Peyer's patch (tissue), 4 donors: ENCODE measurements at regions not wholly inside any gene's neighbourhood (a gene's known extent, or its start where the extent isn't known, plus 50 kb on each side); places are given as distances from the start of the nearest gene placed in this dataset.

Source experiments
- DNase-seq, 3 donors: peaks; one replicate each; pipeline ENCODE4 v3.0.0-alpha.2; 2017 to 2019
- H3K27ac ChIP-seq, 4 donors: fragments of 200-600 bp; sonication (generic); one replicate each; pipeline ENCODE4 v1.5.1; 2016 to 2019
- H3K27me3 ChIP-seq, 2 donors: fragments of 200-600 bp; sonication (generic); one replicate each; pipeline ENCODE4 v1.5.1; 2019
- H3K36me3 ChIP-seq, 3 donors: fragments of 200-600 bp; sonication (generic); one replicate each; pipeline ENCODE4 v1.5.1; 2016 to 2019
- H3K4me1 ChIP-seq, 4 donors: fragments of 200-600 bp; sonication (generic); one replicate each; pipeline ENCODE4 v1.5.1; 2016 to 2019
- H3K4me3 ChIP-seq, 4 donors: fragments of 200-600 bp; sonication (generic); 1 replicate in 3 of 4; 2 replicates in 1 of 4; pipeline ENCODE4 v1.5.1; 2016 to 2019; ENCODE audit warnings: mild to moderate bottlenecking in 1 of 4
- H3K9me3 ChIP-seq, 4 donors: fragments of 200-600 bp; sonication (generic); one replicate each; pipeline ENCODE4 v1.5.1; 2016 to 2019; ENCODE audit warnings: mild to moderate bottlenecking in 1 of 4
- CTCF ChIP-seq, 6 experiments: fragments of 450-650 bp in 4 of 6; fragments of 200-600 bp in 2 of 6; sonication (generic) in 1 of 6; IDR thresholded peaks; one replicate each; pipeline ENCODE4 v1.5.1; 2017 to 2019; ENCODE audit warnings: antibody characterized with exemption in 6 of 6, mild to moderate bottlenecking in 3 of 6, moderate library complexity in 1 of 6
- POLR2A ChIP-seq, 2 donors: fragments of 450-650 bp; IDR thresholded peaks; one replicate each; pipeline ENCODE4 v1.5.1; 2017; ENCODE audit warnings: antibody characterized with exemption in 2 of 2, mild to moderate bottlenecking in 2 of 2, moderate library complexity in 2 of 2

DNA sequence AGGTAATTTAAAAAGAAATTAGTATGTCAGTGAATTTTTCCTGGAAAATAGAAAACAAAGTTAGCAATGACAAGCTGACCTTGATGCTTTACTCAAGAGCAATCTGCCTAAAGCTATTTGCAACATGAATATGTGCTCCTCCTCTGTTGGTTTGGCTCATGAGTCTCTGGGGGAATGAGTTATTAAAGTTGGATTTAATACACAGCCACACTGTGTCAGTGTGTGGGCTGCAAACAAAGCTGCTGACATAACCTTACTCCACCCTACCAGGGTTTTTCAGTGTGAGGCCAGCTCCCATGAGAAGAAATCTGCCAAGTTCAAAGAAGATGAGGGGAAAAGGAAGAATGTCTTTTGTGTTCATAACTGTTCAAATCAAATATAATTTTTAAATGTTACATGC is 280.5 kb downstream of the TLL1 start:
- no peak for DNase-seq
- H3K27me3 ChIP-seq, result no peaks in the 10 kb centered on the region
- H3K36me3 ChIP-seq, result no peaks in the 10 kb centered on the region
- no peaks in the 10 kb centered on the region for H3K9me3 ChIP-seq
- no peaks in the 10 kb centered on the region for H3K4me1 ChIP-seq
- H3K4me3 ChIP-seq, result no peak overlapping the region
- no peak for TF ChIP-seq CTCF (IDR thresholded peaks at IDR 0.05)
- no peak for TF ChIP-seq POLR2A (IDR thresholded peaks at IDR 0.05)
- no peak overlapping the region for H3K27ac ChIP-seq

- H3K27me3 ChIP-seq, result no peaks in the 10 kb centered on the region
- TF ChIP-seq POLR2A (IDR thresholded peaks at IDR 0.05), result no peak
- TF ChIP-seq CTCF (IDR thresholded peaks at IDR 0.05), result no peak
Measured at GRCh38 chr4:166162327-166162726, 289.3 kb downstream of the TLL1 start.

GRCh38 chr4:166165829-166166420 is 292.9 kb downstream of the TLL1 start:
- TF ChIP-seq POLR2A (IDR thresholded peaks at IDR 0.05) (no peak), CTCF (IDR thresholded peaks at IDR 0.05) (peak in 4 of 6 experiments; percentile 48 to 76 (median 74))
- Histone ChIP-seq H3K36me3 (no peaks in the 10 kb centered on the region), H3K4me3 (no peak overlapping the region), H3K27ac (no peak overlapping the region), H3K27me3 (no peaks in the 10 kb centered on the region), H3K4me1 (no peaks in the 10 kb centered on the region), H3K9me3 (no peaks in the 10 kb centered on the region)
- DNase-seq, result no peak

More at GRCh38 chr4:166162327-166162726, 289.3 kb downstream of the TLL1 start:
- H3K4me1 ChIP-seq, result no peaks in the 10 kb centered on the region
- no peak for DNase-seq
- H3K27ac ChIP-seq, result no peak overlapping the region
- H3K36me3 ChIP-seq, result no peaks in the 10 kb centered on the region
- no peaks in the 10 kb centered on the region for H3K9me3 ChIP-seq
- H3K4me3 ChIP-seq, result no peak overlapping the region

DNA sequence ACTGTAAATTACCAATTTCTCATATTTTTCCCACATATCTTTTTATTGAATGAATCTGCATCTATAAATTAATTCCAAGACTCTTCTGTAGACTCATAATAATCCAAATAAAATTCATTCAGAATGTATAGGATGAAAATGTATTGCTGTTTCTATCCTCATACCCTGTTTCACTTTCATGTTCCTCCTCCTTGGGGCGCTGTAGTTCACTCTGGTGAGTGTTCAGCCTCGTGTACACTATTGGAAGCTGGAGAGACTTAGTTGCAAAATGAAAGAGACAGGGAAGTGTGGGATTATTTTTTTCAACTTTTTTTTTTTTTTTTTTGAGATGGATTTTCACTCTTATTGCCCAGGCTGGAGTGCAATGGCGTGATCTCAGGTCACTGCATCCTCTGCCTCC is 296.1 kb downstream of the TLL1 start:
- Histone ChIP-seq H3K4me3 (no peak overlapping the region), H3K9me3 (no peaks in the 10 kb centered on the region), H3K36me3 (no peaks in the 10 kb centered on the region), H3K27ac (no peak overlapping the region), H3K27me3 (no peaks in the 10 kb centered on the region), H3K4me1 (no peaks in the 10 kb centered on the region)
- TF ChIP-seq CTCF (IDR thresholded peaks at IDR 0.05) (no peak), POLR2A (IDR thresholded peaks at IDR 0.05) (no peak)
- no peak for DNase-seq

- Histone ChIP-seq H3K36me3 (no peaks in the 10 kb centered on the region), H3K4me1 (no peaks in the 10 kb centered on the region), H3K9me3 (no peaks in the 10 kb centered on the region), H3K27ac (no peak overlapping the region), H3K4me3 (no peak overlapping the region), H3K27me3 (no peaks in the 10 kb centered on the region)
- TF ChIP-seq POLR2A (IDR thresholded peaks at IDR 0.05) (no peak), CTCF (IDR thresholded peaks at IDR 0.05) (no peak)
- no peak for DNase-seq
Measured at GRCh38 chr4:166172619-166173018, 299.6 kb downstream of the TLL1 start.
